ENCODE measurements at regions not wholly inside any gene's neighbourhood (a gene's known extent, or its start where the extent isn't known, plus 50 kb on each side); places are given as distances from the start of the nearest gene placed in this dataset.

- H3K4me1 ChIP-seq: no peaks in the 10 kb centered on the region
- no peak for TF ChIP-seq POLR2A (IDR thresholded peaks at IDR 0.05)
- no peak for TF ChIP-seq CTCF (IDR thresholded peaks at IDR 0.05)
- no peak overlapping the region for H3K4me3 ChIP-seq
- no peaks in the 10 kb centered on the region for H3K36me3 ChIP-seq
- no peaks in the 10 kb centered on the region for H3K27me3 ChIP-seq
- no peak overlapping the region for H3K27ac ChIP-seq
- no peak for DNase-seq
- H3K9me3 ChIP-seq: no peaks in the 10 kb centered on the region
Observed at GRCh38 chr18:66124394-66124793, 373.6 kb downstream of the CDH7 start.

DNA sequence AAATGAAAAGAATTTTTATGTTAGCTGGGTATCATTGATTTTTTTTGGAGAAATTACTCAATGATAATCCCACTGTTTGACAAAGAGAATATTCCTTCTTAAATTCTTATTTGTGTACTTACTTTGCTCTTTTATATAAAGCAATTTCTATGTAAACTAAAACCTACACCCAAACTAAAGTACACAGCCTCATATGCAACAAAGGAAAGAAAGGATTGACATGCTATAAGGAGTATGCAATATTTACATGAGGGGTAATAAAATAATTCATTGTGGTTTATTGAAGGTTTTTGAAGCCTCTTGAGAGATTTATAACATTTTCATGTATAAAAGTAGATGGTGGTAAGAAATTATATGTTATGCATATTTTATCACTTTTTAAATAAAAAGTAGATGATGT is 368.5 kb downstream of the CDH7 start:
- Histone ChIP-seq H3K4me1 (no peaks in the 10 kb centered on the region), H3K9me3 (no peaks in the 10 kb centered on the region), H3K27ac (no peak overlapping the region), H3K4me3 (no peak overlapping the region), H3K36me3 (no peaks in the 10 kb centered on the region), H3K27me3 (no peaks in the 10 kb centered on the region)
- DNase-seq: no peak
- TF ChIP-seq CTCF (IDR thresholded peaks at IDR 0.05) (no peak), POLR2A (IDR thresholded peaks at IDR 0.05) (no peak)

GRCh38 chr18:66111018-66111417 is 360.2 kb downstream of the CDH7 start:
- TF ChIP-seq POLR2A (IDR thresholded peaks at IDR 0.05) (no peak), CTCF (IDR thresholded peaks at IDR 0.05) (no peak)
- no peak overlapping the region for H3K27ac ChIP-seq
- no peaks in the 10 kb centered on the region for H3K27me3 ChIP-seq
- no peaks in the 10 kb centered on the region for H3K36me3 ChIP-seq
- DNase-seq: no peak
- no peaks in the 10 kb centered on the region for H3K9me3 ChIP-seq
- no peaks in the 10 kb centered on the region for H3K4me1 ChIP-seq
- no peak overlapping the region for H3K4me3 ChIP-seq

GRCh38 chr18:66110607-66111006 is 359.8 kb downstream of the CDH7 start:
- Histone ChIP-seq H3K9me3 (no peaks in the 10 kb centered on the region), H3K4me3 (no peak overlapping the region), H3K4me1 (no peaks in the 10 kb centered on the region), H3K36me3 (no peaks in the 10 kb centered on the region), H3K27ac (no peak overlapping the region), H3K27me3 (no peaks in the 10 kb centered on the region)
- no peak for DNase-seq
- TF ChIP-seq CTCF (IDR thresholded peaks at IDR 0.05) (no peak), POLR2A (IDR thresholded peaks at IDR 0.05) (no peak)

- no peak for TF ChIP-seq POLR2A (IDR thresholded peaks at IDR 0.05)
- TF ChIP-seq CTCF (IDR thresholded peaks at IDR 0.05): no peak
- no peaks in the 10 kb centered on the region for H3K36me3 ChIP-seq
- H3K4me1 ChIP-seq: no peaks in the 10 kb centered on the region
- H3K9me3 ChIP-seq: no peaks in the 10 kb centered on the region
- no peak for DNase-seq
- H3K4me3 ChIP-seq: no peak overlapping the region
- no peaks in the 10 kb centered on the region for H3K27me3 ChIP-seq
- H3K27ac ChIP-seq: no peak overlapping the region
Observed at GRCh38 chr18:66109981-66110380, 359.2 kb downstream of the CDH7 start.

- H3K36me3 ChIP-seq: no peaks in the 10 kb centered on the region
- no peak for TF ChIP-seq CTCF (IDR thresholded peaks at IDR 0.05)
Observed at GRCh38 chr18:66107546-66107945, 356.7 kb downstream of the CDH7 start.

More at GRCh38 chr18:66107546-66107945, 356.7 kb downstream of the CDH7 start:
- H3K27ac ChIP-seq: no peak overlapping the region
- H3K27me3 ChIP-seq: no peaks in the 10 kb centered on the region
- no peak for DNase-seq
- H3K4me1 ChIP-seq: no peaks in the 10 kb centered on the region
- no peaks in the 10 kb centered on the region for H3K9me3 ChIP-seq
- no peak overlapping the region for H3K4me3 ChIP-seq
